KOPT-K1 (cell line): ENCODE measurements at regions not wholly inside any gene's neighbourhood (a gene's known extent, or its start where the extent isn't known, plus 50 kb on each side); places are given as distances from the start of the nearest gene placed in this dataset.

ENCODE experiments used
- H3K27ac ChIP-seq: fragments of 200-600 bp; sonication (generic); 2 replicates; pipeline ENCODE4 v1.5.1; 2016; ENCODE audit warnings: antibody characterized with exemption, mild to moderate bottlenecking, low read depth, low read length; ENCODE audit not compliant: poor library complexity, severe bottlenecking
- H3K36me3 ChIP-seq: fragments of 200-600 bp; sonication (generic); 2 replicates; pipeline ENCODE4 v1.5.1; 2017; ENCODE audit warnings: antibody characterized with exemption, mild to moderate bottlenecking, low read length, moderate library complexity; ENCODE audit not compliant: insufficient read depth
- H3K9me3 ChIP-seq: fragments of 200-600 bp; sonication (generic); 2 replicates; pipeline ENCODE4 v1.5.1; 2017; ENCODE audit warnings: antibody characterized with exemption, low read length, mild to moderate bottlenecking; ENCODE audit not compliant: insufficient read depth, poor library complexity, severe bottlenecking

DNA sequence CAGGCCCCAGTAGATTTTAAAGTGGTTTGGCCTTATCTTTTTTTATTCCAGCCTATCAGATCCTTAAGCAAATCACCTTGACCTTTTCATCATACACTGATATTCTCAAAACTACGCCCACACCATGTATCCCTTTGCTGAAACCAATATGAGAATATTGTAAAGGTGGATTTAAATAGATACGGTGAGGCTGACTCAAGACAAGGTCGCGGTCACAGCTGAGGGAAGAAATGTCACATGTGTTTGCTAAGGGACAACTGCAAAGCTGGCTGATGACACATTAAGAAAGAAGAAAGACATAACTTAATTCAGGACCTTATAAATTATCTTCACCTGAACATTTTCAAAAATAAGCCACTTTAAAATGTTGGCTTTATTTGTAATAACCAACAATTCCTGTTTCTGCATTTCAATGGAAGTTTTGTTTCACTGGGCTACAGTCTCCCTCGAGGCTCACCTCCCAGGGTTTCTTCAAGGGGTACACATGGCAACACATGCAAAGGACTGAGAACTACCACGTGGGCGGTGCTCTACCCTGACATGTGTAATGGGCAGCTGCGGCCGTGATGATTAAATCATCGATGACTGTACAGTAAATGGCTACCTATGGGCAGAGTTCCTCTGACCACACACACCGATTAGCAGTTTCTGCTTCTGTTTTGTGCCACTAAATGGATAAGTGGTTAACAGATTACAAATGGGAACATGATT, 189.5 kb downstream of the SIPA1L2 start:
- Histone ChIP-seq H3K36me3 (no peaks in the 10 kb centered on the region), H3K9me3 (no peaks in the 10 kb centered on the region), H3K27ac (no peak overlapping the region)

DNA sequence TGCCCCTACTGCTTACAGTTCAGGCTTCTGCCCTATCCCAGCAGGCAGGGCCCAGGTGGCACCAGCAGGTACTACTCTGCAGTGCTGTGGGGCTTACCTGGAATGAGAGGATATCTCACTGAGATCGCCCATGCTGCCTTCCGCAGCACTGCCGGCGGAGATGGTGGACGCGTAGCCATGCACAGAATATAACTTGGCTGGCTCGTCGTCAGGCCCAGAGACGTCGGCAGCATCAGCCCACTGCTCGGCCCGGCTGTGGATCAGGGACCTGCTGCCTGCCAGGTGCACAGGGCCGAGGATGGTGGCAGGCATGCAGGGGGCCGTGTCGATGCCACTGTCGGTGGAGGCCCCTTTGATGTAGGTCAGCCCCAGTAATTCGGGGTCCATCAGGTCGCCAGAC, 190.9 kb downstream of the SIPA1L2 start:
- H3K27ac ChIP-seq, result no peak overlapping the region
- no peaks in the 10 kb centered on the region for H3K36me3 ChIP-seq
- no peaks in the 10 kb centered on the region for H3K9me3 ChIP-seq

- no peaks in the 10 kb centered on the region for H3K9me3 ChIP-seq
- H3K27ac ChIP-seq, result no peak overlapping the region
- H3K36me3 ChIP-seq, result no peaks in the 10 kb centered on the region
These were observed 191.5 kb downstream of the SIPA1L2 start for GRCh38 chr1:232438476-232438875.

- Histone ChIP-seq H3K36me3 (no peaks in the 10 kb centered on the region), H3K27ac (no peak overlapping the region), H3K9me3 (no peaks in the 10 kb centered on the region)
These were observed 192.4 kb downstream of the SIPA1L2 start for GRCh38 chr1:232437510-232437909.

DNA sequence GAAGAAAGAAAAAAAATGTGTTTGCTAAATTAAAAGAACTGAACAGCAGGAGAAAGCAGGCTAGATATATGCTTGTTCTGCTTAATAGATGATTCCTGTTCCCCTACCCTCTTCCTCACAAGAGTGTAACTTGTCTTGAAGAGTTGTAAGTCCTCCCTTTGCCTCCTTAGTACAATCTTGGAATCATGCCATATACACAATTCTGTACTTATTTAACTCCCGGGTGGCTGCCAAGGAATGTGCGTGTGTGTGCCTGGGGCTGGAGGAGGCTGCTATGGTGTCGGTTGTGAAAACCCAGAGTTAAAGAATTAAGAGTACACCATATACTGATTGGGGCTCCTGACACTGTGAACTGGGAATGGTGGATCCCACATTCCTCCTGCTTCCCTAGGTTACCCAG, 194.2 kb downstream of the SIPA1L2 start:
- H3K36me3 ChIP-seq, result no peaks in the 10 kb centered on the region
- H3K9me3 ChIP-seq, result no peaks in the 10 kb centered on the region

DNA sequence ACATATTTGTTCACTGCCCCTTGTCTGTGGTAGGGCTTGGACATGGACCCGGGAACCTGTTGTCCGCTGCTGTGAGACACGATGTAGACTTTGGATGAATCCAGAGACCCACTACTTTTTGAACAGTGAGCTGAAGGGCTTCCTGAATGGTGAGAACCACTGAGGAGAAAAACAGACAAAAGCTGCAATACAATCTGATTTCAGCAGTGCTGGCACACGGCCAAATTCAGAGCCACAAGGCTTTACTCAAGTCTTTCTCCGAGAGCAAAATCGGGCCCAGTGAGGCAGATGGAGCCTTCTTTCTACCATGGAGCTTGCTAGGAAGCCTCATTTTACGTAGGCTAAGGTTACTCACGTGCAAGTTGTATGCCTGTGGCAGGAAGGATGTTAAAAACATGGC, 197.6 kb downstream of the SIPA1L2 start:
- H3K36me3 ChIP-seq, result no peaks in the 10 kb centered on the region
- no peaks in the 10 kb centered on the region for H3K9me3 ChIP-seq
- H3K27ac ChIP-seq, result no peak overlapping the region

More for the DNA sequence above, 194.2 kb downstream of the SIPA1L2 start:
- no peak overlapping the region for H3K27ac ChIP-seq

DNA sequence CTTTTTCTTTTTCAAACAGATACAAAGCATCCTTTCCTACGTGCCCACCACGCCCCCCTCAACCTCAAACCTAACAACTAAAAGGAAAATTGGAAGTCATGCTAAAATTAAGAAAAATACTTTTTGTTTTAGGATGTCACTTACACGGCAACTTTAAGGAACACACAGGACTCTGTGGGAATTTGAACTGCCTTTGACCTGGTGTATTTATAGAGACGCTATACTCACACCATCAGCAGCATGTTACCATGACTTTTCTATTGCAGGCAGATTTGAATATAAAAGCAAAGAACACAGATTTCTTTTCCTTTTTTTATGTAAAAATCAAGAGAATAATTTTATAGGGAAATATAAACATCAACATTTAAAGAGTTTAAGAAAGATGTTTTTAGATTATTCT, 198.2 kb downstream of the SIPA1L2 start:
- Histone ChIP-seq H3K36me3 (no peaks in the 10 kb centered on the region), H3K9me3 (no peaks in the 10 kb centered on the region), H3K27ac (no peak overlapping the region)

DNA sequence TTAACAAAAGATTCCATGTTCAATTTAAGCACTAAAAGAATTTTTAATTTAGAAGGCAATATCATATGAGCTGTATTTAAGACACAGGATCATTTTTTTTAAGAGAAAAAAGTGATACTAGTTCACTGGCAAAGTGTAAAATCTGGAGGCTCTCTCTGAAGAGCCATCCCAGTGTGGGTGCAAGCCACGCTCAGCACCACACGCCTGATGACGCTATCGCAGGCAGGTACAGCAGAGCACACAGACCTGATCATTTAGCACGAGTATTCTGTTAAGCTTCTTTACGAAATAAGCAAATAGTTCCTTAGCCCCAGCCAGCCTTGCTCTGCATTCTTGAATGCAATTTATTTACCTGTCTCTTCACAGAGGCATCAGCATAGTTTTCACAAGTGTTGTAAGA, 198.6 kb downstream of the SIPA1L2 start:
- Histone ChIP-seq H3K9me3 (no peaks in the 10 kb centered on the region), H3K36me3 (no peaks in the 10 kb centered on the region), H3K27ac (no peak overlapping the region)

- H3K27ac ChIP-seq, result no peak overlapping the region
- no peaks in the 10 kb centered on the region for H3K36me3 ChIP-seq
- H3K9me3 ChIP-seq, result no peaks in the 10 kb centered on the region
These were observed 199.5 kb downstream of the SIPA1L2 start for GRCh38 chr1:232430467-232430866.

DNA sequence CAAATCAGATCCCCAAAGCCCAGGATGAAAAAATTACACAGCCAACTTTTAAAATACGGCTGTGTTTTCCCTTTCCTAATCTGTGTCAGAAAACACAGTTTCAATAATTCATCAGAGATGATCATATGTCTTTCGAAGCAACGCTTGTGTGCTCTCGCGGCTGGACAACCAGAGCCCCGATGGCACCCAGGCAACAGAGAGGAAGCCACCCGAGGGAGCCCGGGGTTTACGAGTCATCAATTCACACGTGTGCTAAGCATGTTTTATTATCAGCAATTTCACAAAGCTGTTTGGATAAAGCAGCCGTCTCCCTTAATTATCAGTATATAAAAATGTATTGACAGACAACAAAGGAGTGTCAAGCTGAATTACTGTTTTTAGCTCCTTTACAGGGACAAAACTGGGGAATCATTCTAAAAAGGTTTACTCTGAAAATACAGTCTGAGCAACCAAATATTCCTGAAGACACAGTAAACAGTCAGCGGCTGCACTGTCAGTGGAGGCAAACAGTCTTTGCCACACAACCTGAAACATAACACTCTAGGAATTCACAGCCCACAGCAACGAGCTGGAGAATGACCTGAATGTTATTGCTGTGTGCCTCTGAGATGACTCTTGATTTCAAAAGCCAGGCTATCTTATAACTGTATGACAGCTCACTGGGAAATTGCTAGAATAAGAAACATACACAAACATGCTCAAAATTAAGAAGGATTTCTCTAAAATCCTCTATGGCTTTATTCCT, 201.0 kb downstream of the SIPA1L2 start:
- no peaks in the 10 kb centered on the region for H3K36me3 ChIP-seq
- H3K9me3 ChIP-seq, result peaks cover under 1% of the 10 kb centered on the region
- H3K27ac ChIP-seq, result no peak overlapping the region

GRCh38 chr1:232428036-232428645, 201.8 kb downstream of the SIPA1L2 start:
- no peaks in the 10 kb centered on the region for H3K36me3 ChIP-seq

GRCh38 chr1:232426801-232427200, 203.1 kb downstream of the SIPA1L2 start:
- no peaks in the 10 kb centered on the region for H3K36me3 ChIP-seq
- H3K9me3 ChIP-seq, result peaks cover 6% of the 10 kb centered on the region
- H3K27ac ChIP-seq, result no peak overlapping the region

More at GRCh38 chr1:232428036-232428645, 201.8 kb downstream of the SIPA1L2 start:
- peaks cover 6% of the 10 kb centered on the region for H3K9me3 ChIP-seq
- H3K27ac ChIP-seq, result no peak overlapping the region

- peaks cover 6% of the 10 kb centered on the region for H3K9me3 ChIP-seq
- no peaks in the 10 kb centered on the region for H3K36me3 ChIP-seq
- H3K27ac ChIP-seq, result no peak overlapping the region
These were observed 204.5 kb downstream of the SIPA1L2 start for GRCh38 chr1:232425421-232425820.

- no peaks in the 10 kb centered on the region for H3K36me3 ChIP-seq
- no peak overlapping the region for H3K27ac ChIP-seq
- peaks cover 6% of the 10 kb centered on the region for H3K9me3 ChIP-seq
These were observed 206.3 kb downstream of the SIPA1L2 start for GRCh38 chr1:232423591-232423990.

- Histone ChIP-seq H3K9me3 (peaks cover 6% of the 10 kb centered on the region), H3K36me3 (no peaks in the 10 kb centered on the region), H3K27ac (no peak overlapping the region)
These were observed 207.0 kb downstream of the SIPA1L2 start for GRCh38 chr1:232422898-232423297.
